ENCODE measurements at regions not wholly inside any gene's neighbourhood (a gene's known extent, or its start where the extent isn't known, plus 50 kb on each side); places are given as distances from the start of the nearest gene placed in this dataset.

DNA sequence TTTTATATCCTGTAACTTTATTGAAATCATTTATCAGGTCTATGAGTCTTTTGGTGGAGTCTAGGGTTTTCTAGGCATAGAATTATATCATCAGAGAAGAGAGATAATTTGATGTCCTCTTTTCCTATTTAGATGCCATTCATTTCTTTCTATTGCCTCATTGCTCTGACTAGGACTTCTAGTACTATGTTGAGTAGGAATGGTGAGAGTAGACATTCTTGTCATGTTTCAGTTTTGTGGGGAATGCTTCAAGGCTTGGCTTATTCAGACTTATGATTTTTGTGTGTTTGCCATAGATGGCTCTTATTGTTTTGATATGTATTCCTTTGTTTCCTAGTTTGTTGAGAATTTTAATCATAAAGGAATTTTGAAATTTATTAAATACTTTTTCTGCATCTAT is 1078.3 kb downstream of the FAM181B start:
- ATAC-seq (no peak), FAIRE-seq (no peak), DNase-seq (ENCODE audit: low read depth in 1 of 2, low spot score in 1 of 2) (no peak)
- Histone ChIP-seq H3K9me3 (0 out of 3 replicates have a peak, but pooled peaks cover 4% of the 10 kb centered on the region), H3K4me3 (no peak overlapping the region), H3K27ac (no peak overlapping the region), H3K4me2 (no peak overlapping the region), H3K4me1 (no peaks in the 10 kb centered on the region)
- ChIA-PET CTCF (no interaction called here), POLR2A (no interaction called here)
- TF ChIP-seq, protein P1, sequence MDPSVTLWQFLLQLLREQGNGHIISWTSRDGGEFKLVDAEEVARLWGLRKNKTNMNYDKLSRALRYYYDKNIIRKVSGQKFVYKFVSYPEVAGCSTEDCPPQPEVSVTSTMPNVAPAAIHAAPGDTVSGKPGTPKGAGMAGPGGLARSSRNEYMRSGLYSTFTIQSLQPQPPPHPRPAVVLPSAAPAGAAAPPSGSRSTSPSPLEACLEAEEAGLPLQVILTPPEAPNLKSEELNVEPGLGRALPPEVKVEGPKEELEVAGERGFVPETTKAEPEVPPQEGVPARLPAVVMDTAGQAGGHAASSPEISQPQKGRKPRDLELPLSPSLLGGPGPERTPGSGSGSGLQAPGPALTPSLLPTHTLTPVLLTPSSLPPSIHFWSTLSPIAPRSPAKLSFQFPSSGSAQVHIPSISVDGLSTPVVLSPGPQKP (IDR thresholded peaks at IDR 0.05; ENCODE audit: low read depth, low read length) = no peak
- TF ChIP-seq SMC3 (IDR thresholded peaks at IDR 0.05) = no peak
- no peak for TF ChIP-seq RFX5 (IDR thresholded peaks at IDR 0.05)
- TF ChIP-seq HOXB13 (CRISPR knock-in tag; IDR thresholded peaks at IDR 0.05; ENCODE audit: low read depth) = no peak
- TF ChIP-seq HEYL (CRISPR knock-in tag; IDR thresholded peaks at IDR 0.05) = no peak
- TF ChIP-seq NR3C1 (IDR thresholded peaks at IDR 0.05) = no peak

DNA sequence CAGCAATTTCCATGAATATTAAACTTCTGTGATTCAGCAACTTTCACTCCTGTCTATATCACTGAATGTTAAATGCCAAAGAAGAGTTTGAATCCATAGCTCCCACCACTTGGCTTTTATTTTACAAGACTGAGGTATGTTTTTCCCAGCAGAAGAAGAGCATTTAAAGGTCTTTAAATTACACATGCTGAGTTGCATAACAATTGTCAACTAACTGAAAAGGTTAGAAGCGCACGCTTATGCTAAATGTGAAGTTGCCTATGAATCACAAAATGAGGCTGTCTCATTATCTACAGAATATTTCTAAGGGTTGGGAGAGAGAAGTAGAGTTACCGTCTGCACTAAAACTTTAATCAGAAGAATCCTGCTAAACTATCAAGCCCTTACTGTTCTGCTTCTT is 1086.3 kb downstream of the FAM181B start:
- no peak for FAIRE-seq
- TF ChIP-seq EP300 (IDR thresholded peaks at IDR 0.05) (no peak), POLR2A (IDR thresholded peaks at IDR 0.05; ENCODE audit: low read length) (no peak), HDAC2 (IDR thresholded peaks at IDR 0.05) (no peak), KDM1A (IDR thresholded peaks at IDR 0.05; ENCODE audit: low read depth) (no peak), CBX2 (IDR thresholded peaks at IDR 0.05; ENCODE audit: borderline replicate concordance, low read depth) (no peak), ZNF302 (CRISPR knock-in tag; IDR thresholded peaks at IDR 0.05) (no peak), CHD2 (IDR thresholded peaks at IDR 0.05; ENCODE audit: low read length, partially characterized antibody) (no peak), RNF2 (IDR thresholded peaks at IDR 0.05; ENCODE audit: borderline replicate concordance, low read depth) (no peak), FOXS1 (CRISPR knock-in tag; IDR thresholded peaks at IDR 0.05) (no peak), NFE2L2 (conservative IDR thresholded peaks at IDR 0.05; ENCODE audit: low read length) (no peak), EHF (CRISPR knock-in tag; IDR thresholded peaks at IDR 0.05) (no peak), SMC3 (IDR thresholded peaks at IDR 0.05) (no peak), HOXB5 (CRISPR knock-in tag; IDR thresholded peaks at IDR 0.05) (no peak), RCOR1 (IDR thresholded peaks at IDR 0.05; ENCODE audit: low read depth, low read length) (no peak), NR3C1 (IDR thresholded peaks at IDR 0.05) (no peak), RAD21 (conservative IDR thresholded peaks at IDR 0.05 in 1 of 2, IDR thresholded peaks at IDR 0.05 in 1 of 2) (no peak), NPAS2 (CRISPR knock-in tag; IDR thresholded peaks at IDR 0.05; ENCODE audit: borderline replicate concordance) (no peak)
- TF ChIP-seq, protein P2, sequence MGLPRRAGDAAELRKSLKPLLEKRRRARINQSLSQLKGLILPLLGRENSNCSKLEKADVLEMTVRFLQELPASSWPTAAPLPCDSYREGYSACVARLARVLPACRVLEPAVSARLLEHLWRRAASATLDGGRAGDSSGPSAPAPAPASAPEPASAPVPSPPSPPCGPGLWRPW (IDR thresholded peaks at IDR 0.05) = no peak
- TF ChIP-seq, protein P3, sequence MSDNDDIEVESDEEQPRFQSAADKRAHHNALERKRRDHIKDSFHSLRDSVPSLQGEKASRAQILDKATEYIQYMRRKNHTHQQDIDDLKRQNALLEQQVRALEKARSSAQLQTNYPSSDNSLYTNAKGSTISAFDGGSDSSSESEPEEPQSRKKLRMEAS (IDR thresholded peaks at IDR 0.05) = no peak
- H3K4me3 ChIP-seq = no peak overlapping the region
- H3K9me3 ChIP-seq = no peaks in the 10 kb centered on the region
- H3K4me2 ChIP-seq = no peak overlapping the region
- no peaks in the 10 kb centered on the region for H3K4me1 ChIP-seq
- 6% methylated on average over 3 of the region's 3 CpGs for WGBS (ENCODE audit: missing lambda C conversion rate)
- ATAC-seq = no peak
- ChIA-PET POLR2A (no interaction called here), CTCF (interaction anchor here (5.1 kb wide), 1 partner anchor 1048 kb away, joined by 30 read pairs; no protein-coding TSS in a partner anchor)
- DNase-seq (ENCODE audit: low read depth in 1 of 2, low spot score in 1 of 2) = no peak
- H3K27ac ChIP-seq = no peak overlapping the region

DNA sequence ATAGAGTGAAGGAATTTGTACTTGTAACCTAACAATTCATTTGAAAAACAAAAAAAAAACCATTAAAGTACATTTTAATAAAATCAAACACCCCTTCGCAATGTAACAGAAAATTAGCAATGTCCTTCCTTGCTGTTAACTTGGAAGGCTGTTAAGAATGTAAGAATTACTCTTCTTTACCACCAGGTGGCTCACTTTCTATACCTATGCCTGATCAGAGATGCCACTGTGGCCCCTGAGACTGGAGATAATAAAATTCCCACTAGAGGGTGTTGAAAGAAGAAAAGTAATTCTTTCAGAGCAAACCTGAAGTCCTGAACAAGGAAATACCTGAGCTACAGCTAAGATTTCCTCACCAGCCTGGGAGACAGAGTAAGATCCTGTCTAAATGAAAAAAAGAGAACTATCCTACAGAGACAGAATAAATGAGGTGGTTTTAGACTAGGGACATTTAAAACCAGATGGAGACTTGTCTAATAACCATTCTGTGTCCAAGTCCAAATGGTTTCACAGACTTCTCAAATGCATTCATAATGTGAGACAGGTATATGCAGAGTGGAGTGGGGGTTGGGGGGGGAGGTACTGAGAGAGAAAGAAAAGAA is 1089.3 kb downstream of the FAM181B start:
- ATAC-seq (peak; percentile 59 to 88; a peak in 3 of 6 replicates), DNase-seq (ENCODE audit: low read depth in 1 of 2, low spot score in 1 of 2) (peak; percentile 3 to 56), FAIRE-seq (no peak)
- POLR2A ChIA-PET = no interaction called here
- Histone ChIP-seq H3K4me3 (no peak overlapping the region), H3K27ac (no peak overlapping the region), H3K4me1 (no peaks in the 10 kb centered on the region), H3K4me2 (no peak overlapping the region), H3K9me3 (no peaks in the 10 kb centered on the region)
- 11% methylated on average over 1 of the region's 1 CpG for WGBS (ENCODE audit: missing lambda C conversion rate)
- CTCF ChIA-PET = interaction anchor here (1.4 to 5.1 kb wide), 3 partner anchors 1047 to 1057 kb away, joined by 4 to 30 read pairs (median 4); no protein-coding TSS in a partner anchor
- no peak for TF ChIP-seq CHD2 (IDR thresholded peaks at IDR 0.05; ENCODE audit: low read length, partially characterized antibody)
- TF ChIP-seq, protein P4, sequence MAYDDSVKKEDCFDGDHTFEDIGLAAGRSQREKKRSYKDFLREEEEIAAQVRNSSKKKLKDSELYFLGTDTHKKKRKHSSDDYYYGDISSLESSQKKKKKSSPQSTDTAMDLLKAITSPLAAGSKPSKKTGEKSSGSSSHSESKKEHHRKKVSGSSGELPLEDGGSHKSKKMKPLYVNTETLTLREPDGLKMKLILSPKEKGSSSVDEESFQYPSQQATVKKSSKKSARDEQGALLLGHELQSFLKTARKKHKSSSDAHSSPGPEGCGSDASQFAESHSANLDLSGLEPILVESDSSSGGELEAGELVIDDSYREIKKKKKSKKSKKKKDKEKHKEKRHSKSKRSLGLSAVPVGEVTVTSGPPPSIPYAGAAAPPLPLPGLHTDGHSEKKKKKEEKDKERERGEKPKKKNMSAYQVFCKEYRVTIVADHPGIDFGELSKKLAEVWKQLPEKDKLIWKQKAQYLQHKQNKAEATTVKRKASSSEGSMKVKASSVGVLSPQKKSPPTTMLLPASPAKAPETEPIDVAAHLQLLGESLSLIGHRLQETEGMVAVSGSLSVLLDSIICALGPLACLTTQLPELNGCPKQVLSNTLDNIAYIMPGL (CRISPR knock-in tag; IDR thresholded peaks at IDR 0.05; ENCODE audit: borderline replicate concordance) = no peak
- TF ChIP-seq NFE2L2 (conservative IDR thresholded peaks at IDR 0.05; ENCODE audit: low read length) = no peak
- no peak for TF ChIP-seq ZFP36 (IDR thresholded peaks at IDR 0.05; ENCODE audit: borderline replicate concordance, partially characterized antibody)
- peak; percentile 67 for TF ChIP-seq SMC3 (IDR thresholded peaks at IDR 0.05)
- no peak for TF ChIP-seq CHD4 (IDR thresholded peaks at IDR 0.05; ENCODE audit: borderline replicate concordance)
- TF ChIP-seq RAD21 (conservative IDR thresholded peaks at IDR 0.05 in 1 of 2, IDR thresholded peaks at IDR 0.05 in 1 of 2) = peak; percentile 48 to 65
- no peak for TF ChIP-seq HDAC2 (IDR thresholded peaks at IDR 0.05)
- TF ChIP-seq, protein P5, sequence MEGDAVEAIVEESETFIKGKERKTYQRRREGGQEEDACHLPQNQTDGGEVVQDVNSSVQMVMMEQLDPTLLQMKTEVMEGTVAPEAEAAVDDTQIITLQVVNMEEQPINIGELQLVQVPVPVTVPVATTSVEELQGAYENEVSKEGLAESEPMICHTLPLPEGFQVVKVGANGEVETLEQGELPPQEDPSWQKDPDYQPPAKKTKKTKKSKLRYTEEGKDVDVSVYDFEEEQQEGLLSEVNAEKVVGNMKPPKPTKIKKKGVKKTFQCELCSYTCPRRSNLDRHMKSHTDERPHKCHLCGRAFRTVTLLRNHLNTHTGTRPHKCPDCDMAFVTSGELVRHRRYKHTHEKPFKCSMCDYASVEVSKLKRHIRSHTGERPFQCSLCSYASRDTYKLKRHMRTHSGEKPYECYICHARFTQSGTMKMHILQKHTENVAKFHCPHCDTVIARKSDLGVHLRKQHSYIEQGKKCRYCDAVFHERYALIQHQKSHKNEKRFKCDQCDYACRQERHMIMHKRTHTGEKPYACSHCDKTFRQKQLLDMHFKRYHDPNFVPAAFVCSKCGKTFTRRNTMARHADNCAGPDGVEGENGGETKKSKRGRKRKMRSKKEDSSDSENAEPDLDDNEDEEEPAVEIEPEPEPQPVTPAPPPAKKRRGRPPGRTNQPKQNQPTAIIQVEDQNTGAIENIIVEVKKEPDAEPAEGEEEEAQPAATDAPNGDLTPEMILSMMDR (IDR thresholded peaks at IDR 0.05) = peak; percentile 54
- TF ChIP-seq, protein P1 (IDR thresholded peaks at IDR 0.05; ENCODE audit: low read depth, low read length) = no peak
- TF ChIP-seq RCOR1 (IDR thresholded peaks at IDR 0.05; ENCODE audit: low read depth, low read length) = no peak
- TF ChIP-seq CBX2 (IDR thresholded peaks at IDR 0.05; ENCODE audit: borderline replicate concordance, low read depth) = no peak
- TF ChIP-seq RNF2 (IDR thresholded peaks at IDR 0.05; ENCODE audit: borderline replicate concordance, low read depth) = no peak
- TF ChIP-seq EP300 (IDR thresholded peaks at IDR 0.05) = no peak
- no peak for TF ChIP-seq NR3C1 (IDR thresholded peaks at IDR 0.05)
